Stromal cell of bone marrow (primary cell): ENCODE measurements at regions not wholly inside any gene's neighbourhood (a gene's known extent, or its start where the extent isn't known, plus 50 kb on each side); places are given as distances from the start of the nearest gene placed in this dataset.
A peak's percentile ranks its signal among the peaks of the same experiment; 100 is the strongest.

Experiments
- DNase-seq: peaks from one replicate; pipeline ENCODE4 v3.0.0-alpha.2; 2012; ENCODE audit warnings: low read depth

DNA sequence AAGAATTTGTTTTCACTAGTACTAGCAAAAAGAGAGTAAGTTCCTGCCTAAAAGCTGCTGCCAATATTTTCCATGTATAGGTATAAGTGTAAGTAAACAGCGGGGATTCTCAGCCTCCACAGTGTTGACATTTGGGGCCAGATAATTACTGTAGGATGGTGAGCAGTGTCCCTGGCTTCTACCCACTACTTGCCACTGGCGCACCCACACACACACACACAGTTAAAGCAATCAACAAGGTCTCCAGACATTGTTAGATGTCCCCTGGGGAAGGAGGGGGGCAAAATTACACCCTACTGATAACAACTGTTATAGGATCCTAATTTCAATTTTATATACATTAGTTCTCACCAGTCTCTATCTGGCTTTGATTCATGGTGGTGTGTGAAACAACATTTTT is 417.0 kb upstream of the PSMD7 start:
- no peak for DNase-seq

DNA sequence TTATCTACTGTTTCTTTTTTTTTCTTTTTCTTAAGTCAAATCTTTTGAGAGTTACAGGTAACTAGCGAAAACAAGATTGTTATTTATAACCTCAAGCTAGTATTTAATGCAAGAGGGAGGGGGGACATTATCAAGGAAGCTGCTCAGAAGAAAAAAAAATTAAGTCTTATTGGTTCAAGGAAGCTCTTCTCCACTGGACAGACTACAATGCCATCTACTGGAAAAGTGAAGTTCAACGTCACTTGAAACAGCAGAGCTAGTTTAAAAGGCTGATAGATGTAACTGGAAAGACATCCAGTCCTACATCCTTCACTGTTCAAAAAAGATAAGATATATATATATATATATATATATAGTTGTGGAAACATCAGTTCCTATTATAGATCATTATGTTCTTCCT is 418.0 kb upstream of the PSMD7 start:
- DNase-seq, result peak; percentile 57

DNA sequence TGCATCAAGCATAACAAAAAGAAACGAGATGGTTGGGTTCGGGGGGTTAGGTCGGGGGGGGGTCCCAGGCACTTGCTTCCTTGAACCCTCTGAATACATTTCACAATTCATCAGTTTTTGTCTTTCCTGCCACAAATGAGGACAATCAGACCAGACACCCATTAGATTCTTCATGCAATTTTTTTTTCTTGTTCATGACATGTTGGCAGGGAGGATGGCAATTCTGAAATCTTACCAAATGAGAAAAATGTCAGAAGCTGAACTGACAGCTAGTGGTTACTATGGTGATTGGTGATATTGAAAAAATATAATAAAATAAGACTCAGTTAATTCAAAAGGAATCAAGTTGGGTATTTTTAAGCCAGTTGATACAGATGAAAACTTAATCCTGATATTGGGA is 419.5 kb upstream of the PSMD7 start:
- DNase-seq, result no peak

DNA sequence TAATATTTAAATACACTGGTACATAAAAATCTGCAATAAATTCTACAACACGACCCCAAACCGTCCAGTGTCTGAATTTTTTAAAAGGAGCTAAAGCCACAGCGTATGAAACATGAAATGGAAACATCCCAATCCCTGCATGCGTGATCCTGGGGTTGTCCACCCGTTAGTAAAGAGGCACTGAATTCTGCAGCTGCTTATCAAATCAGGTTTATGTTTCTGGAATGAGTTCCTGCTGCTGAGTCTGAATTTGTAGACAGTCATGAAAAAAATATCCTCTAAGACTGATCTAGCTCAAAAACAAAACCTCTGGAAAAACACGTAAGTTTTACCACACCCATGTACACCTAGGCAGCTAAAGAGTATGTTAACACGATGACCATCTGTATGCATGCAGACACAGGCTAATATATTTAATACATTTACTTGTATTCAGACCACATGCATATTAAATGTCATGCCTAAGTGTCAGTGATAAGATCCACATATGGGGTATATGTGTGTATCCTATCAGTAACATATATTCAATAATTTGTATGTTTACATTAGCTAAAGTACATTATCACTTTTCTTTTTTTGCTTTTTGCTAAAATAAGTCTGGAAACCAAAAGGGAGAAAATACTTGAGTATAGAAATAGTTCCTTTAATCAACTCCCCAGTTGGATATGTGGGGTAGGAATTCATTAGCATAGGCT is 420.5 kb upstream of the PSMD7 start:
- no peak for DNase-seq

DNA sequence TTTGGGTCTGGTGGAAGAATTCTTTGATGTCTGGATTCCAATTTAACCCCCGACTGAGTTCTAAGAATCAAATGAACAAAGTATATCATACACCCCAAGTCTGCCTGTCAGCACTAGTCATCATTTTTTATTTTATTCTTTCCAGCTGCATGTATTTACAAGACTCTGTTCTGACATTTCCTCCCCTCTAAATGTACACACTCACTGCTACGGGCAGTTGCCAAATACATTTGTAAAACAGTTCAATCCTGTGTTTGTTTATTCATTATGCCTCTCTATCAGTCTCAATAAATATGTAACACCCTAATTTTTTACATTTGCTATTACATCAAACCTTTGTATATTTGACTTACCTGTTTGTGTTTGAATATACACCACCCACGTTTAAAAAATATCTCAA is 422.3 kb upstream of the PSMD7 start:
- no peak for DNase-seq

DNA sequence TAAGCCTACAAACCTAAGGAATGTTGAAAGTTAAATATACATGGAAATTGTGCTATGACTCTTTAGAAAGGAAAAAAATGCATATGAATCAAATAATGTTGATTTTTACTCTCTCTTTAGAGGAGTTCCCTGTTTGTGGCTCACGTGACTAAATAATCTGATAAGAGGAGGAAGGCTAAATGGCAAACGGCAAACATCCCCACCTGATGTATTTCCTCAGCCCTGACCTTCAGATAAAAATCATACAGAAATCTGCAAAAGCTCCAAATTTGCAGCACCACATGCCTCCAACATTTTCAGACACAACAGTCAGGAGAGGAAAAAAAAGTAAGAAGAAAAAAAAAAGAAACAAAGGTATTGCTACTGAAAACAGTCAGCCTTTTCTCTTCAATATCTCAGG is 423.0 kb upstream of the PSMD7 start:
- DNase-seq, result no peak

DNA sequence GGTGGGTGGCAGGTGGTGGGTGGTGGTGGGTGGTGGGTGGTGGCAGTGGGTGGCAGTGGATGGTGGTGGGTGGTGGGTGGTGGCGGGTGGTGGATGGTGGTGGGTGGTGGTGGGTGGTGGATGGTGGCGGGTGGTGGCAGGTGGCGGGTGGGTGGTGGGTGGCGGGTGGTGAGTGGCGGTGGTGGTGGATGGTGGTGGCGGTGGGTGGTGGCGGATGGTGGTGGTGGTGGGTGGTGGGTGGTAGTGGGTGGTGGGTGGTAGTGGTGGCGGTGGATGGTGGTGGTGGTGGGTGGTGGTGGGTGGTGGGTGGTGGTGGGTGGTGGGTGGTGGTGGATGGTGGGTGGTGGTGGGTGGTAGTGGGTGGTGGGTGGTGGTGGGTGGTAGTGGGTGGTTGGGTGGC is 423.8 kb upstream of the PSMD7 start:
- no peak for DNase-seq

DNA sequence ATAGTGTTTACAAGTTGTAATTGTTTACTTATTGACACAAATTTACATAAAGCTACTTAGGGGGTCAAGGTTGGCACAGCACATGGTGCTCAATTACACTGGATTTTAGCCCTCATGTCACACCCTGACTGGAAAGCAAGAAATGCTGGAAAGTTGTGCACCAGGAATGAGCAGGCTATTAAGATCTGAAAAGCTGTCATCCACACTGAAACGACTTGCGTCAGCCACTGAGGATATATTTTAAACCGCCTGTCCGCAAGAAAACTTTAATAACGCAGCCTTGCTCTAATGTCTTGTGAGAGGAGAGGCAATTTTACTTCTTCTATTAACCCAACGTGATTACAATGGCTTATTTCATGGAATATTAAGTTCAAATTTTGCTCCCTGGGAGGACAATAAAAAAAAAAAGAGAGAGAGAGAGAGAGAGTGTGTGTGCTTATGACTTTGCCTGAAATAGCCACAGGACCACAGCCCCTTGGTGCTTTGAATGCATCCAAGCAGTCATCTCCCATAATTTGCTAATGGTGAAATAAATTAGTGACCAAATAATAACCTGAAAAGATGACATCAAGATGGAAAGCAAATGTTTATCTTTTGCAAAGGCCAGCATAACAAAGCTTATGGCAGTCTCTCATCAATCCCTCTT is 425.4 kb upstream of the PSMD7 start:
- DNase-seq, result no peak

DNA sequence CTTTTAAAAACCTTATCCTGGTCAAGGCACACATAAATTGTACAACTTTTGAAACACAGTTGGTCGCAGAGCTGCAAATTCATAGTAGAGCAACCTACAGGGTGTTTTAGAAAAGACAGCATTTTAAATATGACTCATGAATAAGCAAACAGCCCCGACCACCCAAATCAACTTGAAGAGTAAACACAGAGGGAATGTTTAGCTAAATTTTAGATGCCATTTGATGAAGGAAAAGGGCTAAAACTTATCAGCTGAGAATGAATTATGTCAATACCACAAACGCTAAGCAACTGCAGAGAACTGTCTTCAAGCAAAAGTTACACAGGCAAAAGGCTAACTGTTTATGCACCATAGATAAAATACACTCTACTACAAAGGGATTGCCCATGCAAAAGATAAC is 427.5 kb upstream of the PSMD7 start:
- no peak for DNase-seq

DNA sequence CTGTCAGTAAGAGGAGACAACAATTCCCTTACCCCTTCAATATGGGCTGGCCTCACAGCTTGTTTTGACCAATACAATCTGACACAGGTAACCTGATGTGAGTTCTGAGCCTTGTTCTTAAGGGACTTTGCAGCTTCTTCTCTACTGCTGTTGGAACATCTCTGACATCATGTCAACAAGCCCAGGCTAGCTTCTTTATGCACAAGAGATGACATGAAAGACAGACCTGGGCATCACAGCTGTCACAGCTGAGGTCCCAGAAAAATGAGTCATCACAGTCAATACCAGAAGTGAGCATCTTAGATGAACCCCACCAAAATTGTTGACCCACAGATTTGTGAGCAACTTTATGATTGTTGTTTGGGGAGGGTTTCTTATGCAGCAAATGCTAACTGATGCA is 431.7 kb upstream of the PSMD7 start:
- no peak for DNase-seq

DNA sequence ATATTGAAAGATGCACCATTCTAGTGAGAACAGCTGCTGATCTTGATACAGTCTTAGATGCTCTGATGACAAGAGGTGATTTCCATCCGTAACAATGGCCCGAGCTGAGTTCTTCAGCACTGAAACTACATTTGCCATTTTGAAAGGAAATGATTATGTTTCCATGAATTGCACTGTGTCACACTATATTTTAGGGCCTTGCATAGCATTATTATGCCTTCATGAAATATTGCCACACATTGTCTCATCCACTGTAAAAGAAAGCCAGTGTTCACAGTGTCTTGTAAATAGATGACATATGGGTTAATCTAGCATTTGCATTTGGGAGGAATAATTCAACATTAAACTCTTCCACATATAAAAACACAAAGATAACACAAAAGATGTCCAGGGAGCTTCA is 438.3 kb upstream of the PSMD7 start:
- no peak for DNase-seq

DNA sequence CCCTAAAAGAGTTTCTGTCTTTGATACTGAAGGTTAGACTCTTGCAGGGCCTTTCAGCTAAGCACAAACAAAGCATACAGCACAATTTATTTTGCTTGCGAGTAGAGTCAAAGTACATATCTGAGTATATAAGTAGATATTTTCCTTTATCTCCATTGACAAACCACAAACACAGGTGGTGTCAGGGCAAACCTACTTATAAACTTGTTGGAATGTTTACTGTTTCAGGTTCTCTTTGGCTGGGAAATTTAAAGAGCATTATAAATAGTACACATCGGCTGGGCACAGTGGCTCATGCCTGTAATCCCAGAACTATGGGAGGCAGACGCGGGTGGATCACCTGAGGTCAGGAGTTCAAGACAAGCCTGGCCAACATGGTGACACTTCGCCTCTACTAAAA is 442.6 kb upstream of the PSMD7 start:
- DNase-seq, result no peak

DNA sequence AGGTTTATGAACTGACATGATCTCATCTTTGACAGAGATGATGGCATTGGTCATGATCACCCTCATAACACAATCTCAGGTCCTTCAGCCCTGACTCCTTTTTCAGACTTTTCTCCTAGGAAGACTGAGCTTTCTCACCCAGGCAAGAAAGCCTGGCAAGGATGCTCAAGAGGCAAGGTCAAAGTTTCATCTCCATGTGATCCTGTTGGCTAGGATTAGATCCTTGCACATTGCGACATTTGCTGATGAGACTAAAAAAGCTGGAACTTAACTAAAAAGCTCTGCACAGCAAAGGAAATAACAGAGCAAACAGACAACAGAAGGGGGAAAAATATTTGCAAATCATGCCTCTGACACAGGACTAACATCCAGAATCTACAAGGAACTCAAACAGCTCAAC is 444.1 kb upstream of the PSMD7 start:
- no peak for DNase-seq

DNA sequence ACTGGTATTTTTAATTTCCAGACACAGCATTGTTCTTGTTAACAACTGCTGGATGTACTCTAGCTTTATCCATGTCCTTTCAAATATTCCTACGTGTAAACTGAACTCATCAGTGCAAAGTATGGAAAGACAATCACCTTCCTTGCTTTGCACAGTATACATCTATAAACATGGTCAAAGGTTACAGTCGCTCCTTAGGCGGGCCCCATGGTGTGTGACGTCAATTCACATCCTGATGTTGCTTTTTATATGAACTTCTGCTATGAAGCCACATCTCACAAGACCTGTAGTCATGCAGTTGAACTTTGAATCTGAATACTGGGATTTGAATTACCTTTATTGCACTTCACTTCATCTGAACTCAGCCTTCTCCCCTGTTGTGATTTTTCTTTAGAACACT is 447.6 kb upstream of the PSMD7 start:
- DNase-seq, result no peak

DNA sequence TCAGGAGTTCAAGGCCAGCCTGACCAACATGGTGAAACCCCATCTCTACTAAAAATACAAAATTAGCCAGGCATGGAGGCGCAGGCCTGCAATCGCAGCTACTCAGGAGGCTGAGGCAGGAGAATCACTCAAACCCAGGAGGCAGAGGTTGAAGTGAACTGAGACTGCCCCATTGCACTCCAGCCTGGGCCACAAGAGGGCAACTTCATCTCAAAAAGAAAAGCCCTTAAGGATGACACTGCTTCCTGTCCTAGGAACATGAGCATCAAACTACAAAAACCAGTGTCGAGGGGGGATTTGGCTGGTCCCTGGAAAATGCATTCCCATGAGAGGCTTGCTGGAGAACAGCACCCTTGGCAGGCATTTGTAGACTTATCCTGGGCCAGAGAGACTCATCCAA is 449.5 kb upstream of the PSMD7 start:
- DNase-seq, result no peak

DNA sequence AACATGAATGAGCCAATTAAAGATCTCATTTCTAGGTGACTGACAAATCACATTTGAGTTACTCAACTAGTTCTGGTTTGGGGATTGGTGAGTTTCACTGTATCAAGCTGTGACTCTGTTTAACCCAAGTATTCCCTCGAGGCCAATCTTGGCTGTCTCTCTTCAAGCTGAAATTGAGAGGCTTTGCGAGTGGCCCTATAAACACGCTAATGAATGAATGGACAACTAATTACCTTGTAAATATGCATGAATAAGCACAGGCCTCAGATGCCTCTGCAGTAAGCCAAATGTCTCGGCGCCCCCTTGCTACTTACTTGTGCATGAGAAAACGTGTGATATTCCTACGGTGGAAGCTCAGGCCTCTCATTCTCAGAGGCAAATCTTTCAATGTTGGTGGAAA is 450.3 kb upstream of the PSMD7 start:
- no peak for DNase-seq

DNA sequence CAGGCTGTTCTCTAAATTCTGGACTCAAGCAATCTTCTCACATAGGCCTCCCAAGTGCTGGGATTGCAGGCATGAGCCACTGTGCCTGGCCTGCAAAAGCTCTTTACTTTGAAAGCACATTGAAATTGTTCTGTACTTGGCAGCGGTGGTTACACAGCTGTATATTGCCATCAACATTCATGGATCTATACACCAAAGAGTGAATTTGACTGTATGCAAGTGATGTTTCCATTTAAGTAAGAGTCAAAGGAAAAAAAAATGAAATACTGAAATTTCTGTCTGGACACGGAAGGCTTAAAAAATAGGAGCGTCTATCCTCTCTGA is 450.6 kb upstream of the PSMD7 start:
- no peak for DNase-seq

DNA sequence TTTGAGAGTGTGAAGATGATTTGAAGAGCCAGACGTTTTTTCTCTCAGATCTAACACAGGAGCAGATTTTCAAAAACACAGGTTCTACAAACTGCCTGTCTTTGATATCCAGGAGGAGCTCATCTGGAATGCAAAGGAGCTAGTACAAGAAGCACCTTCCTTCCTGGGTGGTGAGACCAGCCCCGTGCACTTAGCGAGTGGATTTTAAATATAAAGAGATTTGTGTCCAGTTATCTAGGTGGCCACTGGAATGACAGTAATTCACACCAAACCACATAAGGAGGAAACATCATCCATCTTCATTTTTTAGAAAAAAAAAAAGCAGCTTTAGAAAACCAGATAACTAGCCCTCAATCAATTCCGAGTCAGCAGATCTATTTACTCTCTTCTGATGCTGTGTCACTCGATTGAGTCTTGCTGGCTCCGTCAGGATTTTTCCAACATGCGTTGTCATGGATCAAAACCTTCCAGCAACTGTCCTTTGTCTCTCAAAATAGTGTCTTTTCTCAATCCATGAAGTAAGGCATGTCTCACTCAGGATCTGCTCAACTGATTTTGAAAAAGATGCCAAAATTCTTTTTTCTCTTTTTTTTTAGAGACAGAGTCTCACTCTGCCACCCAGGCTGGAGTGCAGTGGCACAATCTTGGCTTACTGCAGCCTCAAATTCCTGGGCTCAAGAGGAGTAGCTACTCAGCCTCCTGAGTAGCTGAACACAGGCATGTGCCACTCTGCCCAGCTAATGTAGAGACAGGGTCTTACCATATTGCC is 451.2 kb upstream of the PSMD7 start:
- DNase-seq, result no peak

DNA sequence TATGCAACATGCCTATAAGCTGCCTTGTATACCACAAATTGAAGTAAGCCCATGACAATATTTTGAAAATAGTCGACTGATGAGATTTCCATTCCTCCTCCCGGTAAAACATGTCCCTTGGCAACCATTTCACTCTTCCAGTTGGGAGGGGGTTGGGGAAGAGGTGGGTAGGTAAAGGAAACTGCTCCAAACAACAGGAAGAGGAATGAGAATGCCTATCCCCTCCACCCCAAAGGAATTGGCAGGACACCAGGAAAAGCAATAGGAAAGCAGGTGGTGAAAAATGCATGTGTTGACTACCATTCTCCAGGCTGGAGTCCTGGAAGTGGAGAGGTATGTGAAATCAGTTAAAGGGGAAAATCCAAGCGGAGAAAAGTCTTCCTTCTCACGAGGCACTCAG is 455.9 kb upstream of the PSMD7 start:
- no peak for DNase-seq

DNA sequence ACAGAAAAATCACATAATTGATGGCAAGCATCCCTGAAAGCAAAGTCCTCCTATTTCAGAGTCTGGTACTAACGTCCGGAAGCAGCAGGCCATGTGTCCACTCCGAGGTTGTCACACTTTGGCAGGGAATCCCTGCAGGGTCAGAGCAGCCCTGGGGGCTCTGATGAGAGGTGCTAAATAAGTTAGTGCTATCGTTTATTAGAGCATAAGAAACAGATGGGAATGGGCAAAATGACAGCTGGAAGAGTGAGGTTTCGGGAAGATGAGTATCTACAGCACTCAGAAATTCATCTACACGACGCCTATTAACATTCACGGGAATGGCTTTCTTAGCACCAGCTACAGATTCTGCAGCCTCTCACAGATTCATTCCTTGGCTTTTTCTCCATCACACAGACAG is 465.4 kb upstream of the PSMD7 start:
- DNase-seq, result no peak

DNA sequence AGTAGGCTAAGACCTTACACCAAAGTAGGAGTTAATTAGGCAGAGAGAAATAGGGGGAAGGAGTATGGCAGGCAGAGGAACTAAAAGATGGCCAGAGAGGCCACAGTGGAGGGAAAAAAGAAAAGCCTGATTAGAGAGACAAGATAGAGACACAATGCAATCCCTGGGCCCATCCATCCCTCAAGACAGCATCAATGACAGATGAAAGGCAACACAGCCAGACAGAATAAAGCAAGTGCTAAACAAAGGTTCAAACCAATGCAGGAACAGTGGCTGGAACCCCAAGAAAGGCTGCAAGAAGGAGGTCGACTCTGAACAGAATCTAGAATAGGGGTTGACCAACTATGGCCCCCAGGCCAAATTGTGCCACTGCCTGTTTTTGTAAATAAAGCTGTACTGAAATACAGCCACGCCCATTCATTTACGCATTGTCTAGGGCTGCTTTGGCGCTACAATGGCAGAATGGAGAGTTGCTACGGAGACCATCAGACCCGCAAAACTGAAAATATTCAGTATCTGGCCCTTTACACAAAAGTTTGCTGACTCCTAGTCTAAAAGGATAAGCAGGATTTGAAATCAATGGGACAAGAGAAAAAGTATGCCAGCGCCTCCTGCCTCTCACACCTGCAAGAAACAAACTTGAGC is 473.3 kb upstream of the PSMD7 start:
- no peak for DNase-seq

DNA sequence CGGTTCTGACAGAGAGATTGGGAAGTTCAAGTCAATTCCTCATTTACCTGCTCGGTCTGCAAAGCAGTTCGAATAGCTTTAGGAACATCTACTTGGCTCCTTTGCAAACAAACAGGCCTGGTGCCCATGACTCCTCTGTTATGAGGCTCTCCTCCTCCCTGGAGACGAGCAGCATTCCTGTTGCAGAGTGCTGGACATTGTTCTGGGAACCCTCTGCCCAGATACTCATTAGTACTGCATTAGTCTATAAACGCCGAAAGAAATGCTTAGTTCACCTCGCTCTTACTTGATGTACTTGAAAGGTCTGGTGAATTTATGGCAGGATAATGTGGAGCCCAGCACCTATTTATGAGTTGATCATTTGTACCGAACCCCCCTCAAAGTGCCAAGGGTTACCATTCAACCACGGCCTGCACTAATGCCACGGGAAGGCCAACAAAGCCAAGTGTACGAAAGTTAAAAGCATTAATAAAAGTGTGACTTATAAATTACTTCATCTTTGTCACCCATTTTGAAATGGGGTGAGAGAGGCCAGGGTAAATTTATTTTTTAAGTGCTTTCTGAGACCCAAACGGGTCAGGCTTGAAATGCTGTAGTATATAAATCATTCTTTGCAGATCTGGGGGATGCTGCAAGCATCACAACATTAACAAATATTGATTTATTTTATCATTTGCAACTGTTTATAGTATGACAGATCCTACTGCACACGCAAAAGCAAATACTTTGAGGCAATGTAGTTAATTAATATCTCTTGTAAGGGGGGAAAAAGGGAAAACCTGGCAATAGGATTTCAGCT is 478.9 kb upstream of the PSMD7 start:
- no peak for DNase-seq
